ENCODE measurements at regions not wholly inside any gene's neighbourhood (a gene's known extent, or its start where the extent isn't known, plus 50 kb on each side); places are given as distances from the start of the nearest gene placed in this dataset.

- Mint-ChIP-seq H3K27me3 (peaks cover 2% of the 10 kb centered on the region), H3K9me3 (no peaks in the 10 kb centered on the region), H3K4me3 (peak overlapping the region; percentile 65), H3K27ac (peak overlapping the region; percentile 82), H3K4me1 (peaks cover 23% of the 10 kb centered on the region), H3K36me3 (peaks cover 2% of the 10 kb centered on the region)
- ATAC-seq (ENCODE audit: low read depth) (peak; percentile 90), DNase-seq (ENCODE audit: low spot score in 2 of 2) (peak in 1 of 2 donors; percentile 10)
These were observed 110.2 kb downstream of the ELAPOR2 start for GRCh38 chr7:86949052-86949778.

- peaks cover 23% of the 10 kb centered on the region for H3K4me1 Mint-ChIP-seq
- H3K27ac Mint-ChIP-seq = no peak overlapping the region
- ATAC-seq (ENCODE audit: low read depth) = no peak
- no peaks in the 10 kb centered on the region for H3K9me3 Mint-ChIP-seq
- DNase-seq (ENCODE audit: low spot score in 2 of 2) = no peak
- H3K4me3 Mint-ChIP-seq = no peak overlapping the region
- H3K27me3 Mint-ChIP-seq = peaks cover 2% of the 10 kb centered on the region
- H3K36me3 Mint-ChIP-seq = peaks cover 2% of the 10 kb centered on the region
These were observed 111.5 kb downstream of the ELAPOR2 start for GRCh38 chr7:86947929-86948328.

- no peak for DNase-seq (ENCODE audit: low spot score in 2 of 2)
- Mint-ChIP-seq H3K27ac (no peak overlapping the region), H3K4me1 (peaks cover 10% of the 10 kb centered on the region), H3K27me3 (peaks cover 2% of the 10 kb centered on the region), H3K4me3 (no peak overlapping the region), H3K9me3 (no peaks in the 10 kb centered on the region), H3K36me3 (peaks cover 4% of the 10 kb centered on the region)
- ATAC-seq (ENCODE audit: low read depth) = no peak
These were observed 116.0 kb downstream of the ELAPOR2 start for GRCh38 chr7:86943447-86943846.

DNA sequence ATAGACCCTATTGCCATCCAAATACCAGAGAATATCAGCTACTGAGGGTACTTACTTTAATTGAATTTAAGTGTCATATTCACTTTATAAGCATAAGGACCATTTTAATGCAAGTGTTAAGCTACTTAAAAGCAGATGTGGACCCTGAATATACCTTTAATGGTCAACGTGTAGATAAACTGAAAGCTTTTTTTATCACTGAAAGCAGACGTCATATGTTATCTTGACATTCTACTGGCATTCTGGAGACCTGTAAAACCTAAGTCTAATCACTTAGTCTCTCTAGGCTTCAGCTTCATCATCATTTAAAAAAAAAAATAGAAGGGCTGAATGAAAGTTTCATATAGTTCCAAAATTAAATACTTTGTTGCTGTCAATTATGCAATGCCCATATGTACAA, 116.5 kb downstream of the ELAPOR2 start:
- DNase-seq (ENCODE audit: low spot score in 2 of 2) = no peak
- Mint-ChIP-seq H3K4me1 (peaks cover 6% of the 10 kb centered on the region), H3K4me3 (no peak overlapping the region), H3K9me3 (no peaks in the 10 kb centered on the region), H3K27ac (no peak overlapping the region), H3K27me3 (peaks cover under 1% of the 10 kb centered on the region), H3K36me3 (peaks cover 4% of the 10 kb centered on the region)
- ATAC-seq (ENCODE audit: low read depth) = no peak

DNA sequence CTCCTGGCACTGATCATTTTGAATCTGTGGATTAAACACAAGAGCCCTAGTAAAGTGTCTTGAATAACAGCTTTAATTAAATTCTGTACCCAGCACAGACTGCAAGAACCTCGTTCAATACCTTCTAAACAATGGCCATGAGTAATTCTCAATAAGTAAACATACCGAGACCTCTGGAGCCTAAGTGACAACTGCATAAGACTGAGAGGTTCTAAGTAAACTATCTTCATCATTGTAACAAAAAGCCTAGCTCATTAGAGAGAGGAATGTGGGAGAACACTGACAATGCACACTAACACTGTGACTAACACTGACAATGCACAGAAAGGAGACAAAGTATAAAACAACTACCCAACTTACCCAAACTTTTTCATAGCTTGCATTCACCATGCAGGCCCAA, 117.4 kb downstream of the ELAPOR2 start:
- H3K4me1 Mint-ChIP-seq = peaks cover 3% of the 10 kb centered on the region
- DNase-seq (ENCODE audit: low spot score in 2 of 2) (no peak), ATAC-seq (ENCODE audit: low read depth) (no peak)
- H3K9me3 Mint-ChIP-seq = no peaks in the 10 kb centered on the region
- H3K4me3 Mint-ChIP-seq = no peak overlapping the region
- peaks cover 5% of the 10 kb centered on the region for H3K36me3 Mint-ChIP-seq
- no peaks in the 10 kb centered on the region for H3K27me3 Mint-ChIP-seq
- no peak overlapping the region for H3K27ac Mint-ChIP-seq

DNA sequence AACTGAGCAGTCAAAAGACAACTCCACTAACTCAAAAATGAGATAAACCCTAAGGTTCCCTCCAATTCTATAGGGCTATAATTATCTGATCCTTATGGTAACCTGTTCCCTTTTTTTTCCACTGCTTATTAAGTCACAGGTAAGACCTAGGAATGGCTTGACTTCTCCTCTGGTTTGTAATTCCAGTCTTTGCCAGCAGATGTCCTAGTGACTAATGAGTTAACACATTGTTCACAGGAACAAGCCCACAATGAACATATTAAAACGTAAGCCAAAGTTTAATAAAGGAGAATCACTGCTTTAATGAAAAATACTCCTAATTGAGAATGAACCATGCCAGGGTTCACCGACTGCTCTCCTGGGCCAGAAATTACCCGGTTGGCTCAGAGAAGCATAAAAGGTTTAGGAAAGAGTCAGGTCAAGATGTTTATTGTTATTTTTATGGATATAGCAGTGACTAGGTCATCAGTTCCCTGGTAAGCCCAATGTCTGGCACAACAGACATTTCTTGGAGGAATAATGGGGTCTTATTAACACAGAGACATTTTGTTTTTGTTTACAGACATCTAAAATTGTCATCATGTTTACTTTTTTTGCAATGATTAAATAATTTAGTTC, 120.1 kb downstream of the ELAPOR2 start:
- DNase-seq (ENCODE audit: low spot score in 2 of 2) (peak in 1 of 2 donors; percentile 39), ATAC-seq (ENCODE audit: low read depth) (peak; percentile 48)
- Mint-ChIP-seq H3K9me3 (no peaks in the 10 kb centered on the region), H3K27me3 (no peaks in the 10 kb centered on the region), H3K36me3 (peaks cover 7% of the 10 kb centered on the region), H3K4me3 (no peak overlapping the region), H3K4me1 (peaks cover 3% of the 10 kb centered on the region), H3K27ac (peak overlapping the region; percentile 1)

- H3K36me3 Mint-ChIP-seq = peaks cover 7% of the 10 kb centered on the region
- no peak for ATAC-seq (ENCODE audit: low read depth)
These were observed 122.0 kb downstream of the ELAPOR2 start for GRCh38 chr7:86937363-86937878.

GRCh38 chr7:86933295-86933845, 126.1 kb downstream of the ELAPOR2 start:
- ATAC-seq (ENCODE audit: low read depth) = no peak

More at GRCh38 chr7:86937363-86937878, 122.0 kb downstream of the ELAPOR2 start:
- Mint-ChIP-seq H3K9me3 (no peaks in the 10 kb centered on the region), H3K27ac (no peak overlapping the region), H3K4me3 (no peak overlapping the region), H3K27me3 (no peaks in the 10 kb centered on the region), H3K4me1 (peaks cover 3% of the 10 kb centered on the region)
- no peak for DNase-seq (ENCODE audit: low spot score in 2 of 2)

DNA sequence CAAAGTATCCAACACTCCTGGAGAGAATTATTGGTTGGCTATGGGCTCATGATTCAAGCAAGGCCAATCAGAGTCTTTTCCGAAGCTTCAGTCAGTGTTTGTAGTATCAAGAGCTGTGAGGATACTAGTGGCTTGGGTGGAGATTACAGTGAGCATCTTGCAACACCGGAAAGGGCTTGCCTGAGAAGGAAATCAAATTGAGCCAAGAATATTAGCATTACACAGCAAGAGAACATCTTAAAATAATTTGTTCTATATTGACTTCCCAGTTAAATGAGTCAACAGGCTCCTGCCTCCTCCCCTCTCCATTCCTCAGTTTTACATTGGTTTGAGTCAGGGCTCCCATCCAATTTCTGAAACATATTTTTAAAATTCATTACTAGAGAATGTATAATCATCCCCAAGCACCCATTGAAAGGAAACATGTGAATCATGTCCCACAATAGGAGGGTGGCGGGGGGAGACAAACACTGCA, 127.4 kb downstream of the ELAPOR2 start:
- Mint-ChIP-seq H3K9me3 (no peaks in the 10 kb centered on the region), H3K36me3 (peaks cover 8% of the 10 kb centered on the region), H3K4me1 (peaks cover 6% of the 10 kb centered on the region), H3K4me3 (no peak overlapping the region), H3K27me3 (no peaks in the 10 kb centered on the region), H3K27ac (no peak overlapping the region)
- no peak for ATAC-seq (ENCODE audit: low read depth)
- DNase-seq (ENCODE audit: low spot score in 2 of 2) = no peak

More at GRCh38 chr7:86933295-86933845, 126.1 kb downstream of the ELAPOR2 start:
- no peak for DNase-seq (ENCODE audit: low spot score in 2 of 2)
- Mint-ChIP-seq H3K27ac (no peak overlapping the region), H3K27me3 (no peaks in the 10 kb centered on the region), H3K36me3 (peaks cover 11% of the 10 kb centered on the region), H3K4me3 (no peak overlapping the region), H3K4me1 (peaks cover 6% of the 10 kb centered on the region), H3K9me3 (no peaks in the 10 kb centered on the region)

- Mint-ChIP-seq H3K4me3 (no peak overlapping the region), H3K36me3 (peaks cover 8% of the 10 kb centered on the region), H3K9me3 (no peaks in the 10 kb centered on the region), H3K27me3 (no peaks in the 10 kb centered on the region), H3K27ac (no peak overlapping the region), H3K4me1 (peaks cover 6% of the 10 kb centered on the region)
- DNase-seq (ENCODE audit: low spot score in 2 of 2) = no peak
- ATAC-seq (ENCODE audit: low read depth) = no peak
These were observed 128.0 kb downstream of the ELAPOR2 start for GRCh38 chr7:86931439-86931838.

DNA sequence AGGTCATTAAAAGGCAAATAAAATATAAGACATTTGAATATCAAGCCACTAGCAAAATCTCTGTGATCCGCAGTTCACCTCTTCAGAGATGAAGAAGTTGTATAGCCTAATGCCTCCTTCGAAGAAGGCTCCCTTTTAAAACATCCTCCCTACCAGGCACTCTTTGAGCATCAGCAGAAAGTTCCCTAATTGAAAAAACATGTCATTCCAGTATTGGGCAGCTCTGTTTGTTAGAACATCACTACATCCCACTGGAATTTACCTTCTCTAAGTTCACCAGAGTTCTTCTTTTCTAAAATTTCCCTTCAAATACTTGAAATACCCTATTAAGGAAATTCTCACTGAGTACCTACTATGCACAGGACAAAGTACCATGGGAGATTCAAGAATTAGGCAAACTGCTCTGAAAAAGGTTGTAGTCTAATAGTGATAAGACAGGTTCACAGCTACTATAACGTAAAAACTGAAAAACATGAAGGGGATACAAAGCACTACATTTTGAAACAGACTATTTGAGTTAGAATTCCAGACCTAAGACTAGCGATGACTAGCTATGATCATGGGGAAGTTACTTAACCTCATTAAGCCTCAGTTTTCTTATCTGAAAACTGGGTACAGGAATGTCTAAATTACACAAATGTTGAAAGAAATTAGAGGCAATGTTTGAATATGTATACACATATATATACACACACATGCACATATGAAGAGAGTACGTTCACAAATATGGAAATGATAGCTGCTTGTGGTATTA, 128.7 kb downstream of the ELAPOR2 start:
- Mint-ChIP-seq H3K27me3 (no peaks in the 10 kb centered on the region), H3K9me3 (no peaks in the 10 kb centered on the region), H3K36me3 (peaks cover 8% of the 10 kb centered on the region), H3K4me1 (peaks cover 6% of the 10 kb centered on the region), H3K4me3 (no peak overlapping the region), H3K27ac (no peak overlapping the region)
- DNase-seq (ENCODE audit: low spot score in 2 of 2) (no peak), ATAC-seq (ENCODE audit: low read depth) (no peak)

DNA sequence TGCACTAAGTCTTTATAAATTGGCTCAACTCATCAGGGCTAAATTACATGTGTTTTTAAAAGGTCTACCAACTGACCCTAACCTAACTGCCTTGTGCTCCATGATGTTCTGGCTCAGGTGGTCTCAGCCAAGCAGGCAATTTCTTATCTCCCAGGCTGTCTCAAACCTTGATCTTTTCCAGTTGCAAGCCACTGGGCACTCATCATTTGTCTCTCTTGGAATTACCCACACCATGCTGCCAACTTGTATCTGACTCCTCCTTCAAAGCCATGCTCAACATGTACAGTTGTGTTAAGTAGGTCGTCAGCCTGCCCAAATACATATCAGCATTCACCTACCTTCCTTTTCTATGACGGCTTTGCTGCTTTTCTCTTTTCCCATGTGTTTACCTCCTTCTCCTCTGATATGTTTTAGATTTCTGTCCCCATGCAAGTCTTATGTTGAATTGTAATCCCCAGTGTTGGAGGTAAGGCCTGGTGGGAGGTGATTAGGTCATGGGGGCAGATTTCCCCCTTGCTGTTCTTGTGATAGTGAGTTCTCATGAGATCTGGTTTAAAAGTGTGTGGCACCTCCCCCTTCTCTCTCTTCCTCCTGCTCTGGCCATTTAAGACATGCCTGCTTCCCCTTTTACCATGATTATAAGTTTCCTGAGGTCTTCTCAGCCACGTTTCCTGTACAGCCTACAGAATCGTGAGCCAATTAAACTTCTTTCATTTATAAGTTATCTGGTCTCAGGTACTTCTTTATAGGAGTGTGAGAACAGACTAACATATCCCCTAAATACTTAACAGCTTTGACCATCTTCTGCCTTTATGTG, 130.0 kb downstream of the ELAPOR2 start:
- H3K4me3 Mint-ChIP-seq = no peak overlapping the region
- H3K36me3 Mint-ChIP-seq = peaks cover 5% of the 10 kb centered on the region
- peak overlapping the region; percentile 2 for H3K27ac Mint-ChIP-seq
- H3K4me1 Mint-ChIP-seq = peaks cover 6% of the 10 kb centered on the region
- DNase-seq (ENCODE audit: low spot score in 2 of 2) (no peak), ATAC-seq (ENCODE audit: low read depth) (peak; percentile 45)
- no peaks in the 10 kb centered on the region for H3K27me3 Mint-ChIP-seq
- H3K9me3 Mint-ChIP-seq = no peaks in the 10 kb centered on the region

- Mint-ChIP-seq H3K9me3 (no peaks in the 10 kb centered on the region), H3K27me3 (no peaks in the 10 kb centered on the region)
These were observed 131.1 kb downstream of the ELAPOR2 start for GRCh38 chr7:86928308-86928707.

More at GRCh38 chr7:86928308-86928707, 131.1 kb downstream of the ELAPOR2 start:
- DNase-seq (ENCODE audit: low spot score in 2 of 2) (no peak), ATAC-seq (ENCODE audit: low read depth) (no peak)
- Mint-ChIP-seq H3K4me3 (no peak overlapping the region), H3K27ac (no peak overlapping the region), H3K4me1 (peaks cover 6% of the 10 kb centered on the region), H3K36me3 (peaks cover 5% of the 10 kb centered on the region)

Measured in memory B cell (primary cell).